Stimulated activated naive B cell treated with anti-CD40 and anti-IgM and Interleukin-4, amounts not matched to agents 10 μg/mL and 1 μg/mL and 100 μg/mL, for 72 hours (primary cell): ENCODE measurements at regions not wholly inside any gene's neighbourhood (a gene's known extent, or its start where the extent isn't known, plus 50 kb on each side); places are given as distances from the start of the nearest gene placed in this dataset.

ENCODE experiments used
- ATAC-seq, 2 donors: fragments of 150-1000 bp; cut with Tn5 transposase; replicated peaks; 2 replicates each; pipeline ENCODE4 v1.10.0; 2021; ENCODE audit warnings: moderate library complexity in 1 of 2
- DNase-seq: peaks from one replicate; pipeline ENCODE4 v3.0.0; 2021
- H3K27ac Mint-ChIP-seq: one replicate; pipeline ENCODE4 v1.8.0; 2022; ENCODE audit warnings: mild to moderate bottlenecking, mixed read lengths
- H3K27me3 Mint-ChIP-seq, 2 donors: one replicate each; pipeline ENCODE4 v1.8.0; 2022; ENCODE audit warnings: mixed read lengths in 2 of 2
- H3K36me3 Mint-ChIP-seq, 2 donors: one replicate each; pipeline ENCODE4 v1.8.0; 2022; ENCODE audit warnings: mixed read lengths in 2 of 2, mild to moderate bottlenecking in 1 of 2
- H3K4me1 Mint-ChIP-seq, 2 donors: one replicate each; pipeline ENCODE4 v1.8.0; 2022; ENCODE audit warnings: mixed read lengths in 2 of 2, mild to moderate bottlenecking in 1 of 2
- H3K4me3 Mint-ChIP-seq, 2 donors: one replicate each; pipeline ENCODE4 v1.8.0; 2022; ENCODE audit warnings: mild to moderate bottlenecking in 2 of 2, mixed read lengths in 2 of 2, moderate library complexity in 1 of 2
- H3K9me3 Mint-ChIP-seq, 2 donors: one replicate each; pipeline ENCODE4 v1.8.0; 2022; ENCODE audit warnings: mixed read lengths in 2 of 2, mild to moderate bottlenecking in 1 of 2

- no peaks in the 10 kb centered on the region for H3K36me3 Mint-ChIP-seq
- DNase-seq (no peak), ATAC-seq (no peak)
- no peak overlapping the region for H3K27ac Mint-ChIP-seq
- H3K4me1 Mint-ChIP-seq: no peaks in the 10 kb centered on the region
- no peak overlapping the region for H3K4me3 Mint-ChIP-seq
- H3K27me3 Mint-ChIP-seq: no peaks in the 10 kb centered on the region
- no peaks in the 10 kb centered on the region for H3K9me3 Mint-ChIP-seq
Measured at GRCh38 chr7:101699399-101699798, 70.3 kb upstream of the MYL10 start.

DNA sequence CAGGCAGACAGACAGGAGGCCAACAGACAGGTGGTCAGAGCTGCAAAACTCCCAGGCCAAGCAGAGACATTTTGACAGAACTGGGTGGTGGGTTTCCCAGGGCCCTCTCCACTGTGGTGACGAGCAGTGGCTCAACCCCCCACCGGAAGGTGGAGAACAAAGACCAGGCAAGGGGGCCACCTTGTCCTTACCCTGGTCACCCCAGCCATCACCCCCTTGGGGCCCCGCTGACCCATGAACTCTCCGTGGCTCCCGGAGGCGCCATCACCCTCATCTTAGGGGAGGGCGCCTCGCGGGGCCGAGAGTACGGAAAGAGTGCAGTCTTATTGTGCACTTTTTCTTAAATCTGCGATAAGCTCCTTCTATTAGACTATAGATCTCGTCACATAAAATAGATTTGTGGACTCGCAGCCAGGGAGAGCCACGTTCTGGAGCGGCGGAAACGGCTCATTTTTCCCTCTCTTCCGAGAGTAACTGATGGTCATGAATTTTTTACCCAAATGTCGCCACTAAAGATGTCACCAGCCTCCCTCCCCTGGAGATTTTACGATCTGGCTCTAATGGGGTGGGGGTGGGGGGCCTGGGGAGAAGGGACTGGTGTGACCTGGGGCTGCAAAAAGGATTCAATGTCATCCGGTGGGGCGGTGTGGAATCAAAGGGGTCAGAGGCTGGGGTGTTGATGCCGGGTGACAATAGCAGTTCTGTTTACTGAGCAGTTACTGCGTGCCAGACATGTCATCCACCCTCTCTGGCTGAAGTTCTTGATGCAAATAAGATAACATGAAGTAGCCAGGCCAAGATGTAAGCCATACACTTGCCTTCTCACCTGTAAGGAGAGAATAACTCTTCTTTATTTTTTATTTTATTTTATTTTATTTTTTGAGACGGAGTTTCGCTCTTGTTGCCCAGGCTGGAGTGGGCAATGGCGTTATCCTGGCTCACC lies 71.1 kb upstream of the MYL10 start:
- no peaks in the 10 kb centered on the region for H3K36me3 Mint-ChIP-seq
- H3K9me3 Mint-ChIP-seq: no peaks in the 10 kb centered on the region
- no peak for DNase-seq
- no peaks in the 10 kb centered on the region for H3K27me3 Mint-ChIP-seq
- H3K4me1 Mint-ChIP-seq: no peaks in the 10 kb centered on the region
- ATAC-seq: no peak
- no peak overlapping the region for H3K4me3 Mint-ChIP-seq
- H3K27ac Mint-ChIP-seq: no peak overlapping the region

DNA sequence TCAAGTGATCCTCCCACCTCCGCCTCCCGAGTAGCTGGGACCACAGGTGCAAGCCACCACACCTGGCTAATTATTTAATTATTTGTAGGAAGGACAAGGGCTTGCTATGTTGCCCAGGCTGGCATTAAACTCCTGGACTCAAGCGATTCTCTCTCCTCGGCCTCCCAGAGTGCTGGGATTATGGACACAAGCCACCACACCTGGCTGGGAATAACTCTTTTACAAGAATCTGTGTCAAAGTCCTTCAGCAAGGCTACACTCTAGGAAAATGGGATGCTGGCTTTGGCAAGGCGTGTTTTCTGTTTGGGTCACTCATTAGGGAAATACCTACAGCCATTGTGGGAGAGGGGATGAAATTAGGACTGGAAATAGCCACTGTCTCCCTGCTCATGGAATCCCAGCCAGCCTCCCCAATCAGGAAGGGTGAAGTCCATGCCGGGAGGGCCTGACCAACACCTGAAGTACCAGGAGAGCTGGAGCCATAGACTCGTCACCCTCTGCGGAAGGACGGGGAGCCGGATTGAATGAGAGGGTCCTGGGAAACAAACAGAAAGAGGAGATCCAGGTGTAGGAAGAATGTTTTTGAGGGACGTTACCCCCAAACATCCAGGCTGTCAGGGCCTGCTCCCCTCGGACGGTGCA lies 72.2 kb upstream of the MYL10 start:
- Mint-ChIP-seq H3K36me3 (no peaks in the 10 kb centered on the region), H3K27ac (no peak overlapping the region), H3K4me3 (no peak overlapping the region), H3K4me1 (no peaks in the 10 kb centered on the region), H3K27me3 (no peaks in the 10 kb centered on the region), H3K9me3 (no peaks in the 10 kb centered on the region)
- DNase-seq (no peak), ATAC-seq (no peak)

- no peak overlapping the region for H3K27ac Mint-ChIP-seq
Measured at GRCh38 chr7:101702362-101702850, 73.3 kb upstream of the MYL10 start.

GRCh38 chr7:101705331-101705730 lies 76.2 kb upstream of the MYL10 start:
- ATAC-seq: no peak
- no peaks in the 10 kb centered on the region for H3K36me3 Mint-ChIP-seq
- DNase-seq: no peak
- no peak overlapping the region for H3K4me3 Mint-ChIP-seq
- no peaks in the 10 kb centered on the region for H3K4me1 Mint-ChIP-seq
- H3K27ac Mint-ChIP-seq: no peak overlapping the region
- H3K27me3 Mint-ChIP-seq: peaks cover 0 to 4% of the 10 kb centered on the region in 2 donors
- no peaks in the 10 kb centered on the region for H3K9me3 Mint-ChIP-seq

More at GRCh38 chr7:101702362-101702850, 73.3 kb upstream of the MYL10 start:
- Mint-ChIP-seq H3K36me3 (no peaks in the 10 kb centered on the region), H3K4me3 (no peak overlapping the region), H3K9me3 (no peaks in the 10 kb centered on the region), H3K4me1 (no peaks in the 10 kb centered on the region), H3K27me3 (peaks cover 0 to 3% of the 10 kb centered on the region in 2 donors)
- ATAC-seq (no peak), DNase-seq (no peak)

- DNase-seq (no peak), ATAC-seq (no peak)
- H3K36me3 Mint-ChIP-seq: no peaks in the 10 kb centered on the region
- H3K4me1 Mint-ChIP-seq: no peaks in the 10 kb centered on the region
- H3K9me3 Mint-ChIP-seq: no peaks in the 10 kb centered on the region
- no peak overlapping the region for H3K4me3 Mint-ChIP-seq
- no peak overlapping the region for H3K27ac Mint-ChIP-seq
- H3K27me3 Mint-ChIP-seq: peaks cover 0 to 4% of the 10 kb centered on the region in 2 donors
Measured at GRCh38 chr7:101707587-101707986, 78.5 kb upstream of the MYL10 start.

GRCh38 chr7:101708223-101708622 lies 79.1 kb upstream of the MYL10 start:
- Mint-ChIP-seq H3K4me3 (no peak overlapping the region), H3K36me3 (no peaks in the 10 kb centered on the region), H3K27ac (no peak overlapping the region), H3K9me3 (no peaks in the 10 kb centered on the region), H3K4me1 (no peaks in the 10 kb centered on the region), H3K27me3 (peaks cover 0 to 4% of the 10 kb centered on the region in 2 donors)
- DNase-seq (no peak), ATAC-seq (no peak)

GRCh38 chr7:101712652-101713051 lies 83.6 kb upstream of the MYL10 start:
- Mint-ChIP-seq H3K27me3 (no peaks in the 10 kb centered on the region), H3K4me1 (peaks cover 0 to 4% of the 10 kb centered on the region in 2 donors), H3K9me3 (no peaks in the 10 kb centered on the region), H3K27ac (no peak overlapping the region), H3K4me3 (no peak overlapping the region), H3K36me3 (no peaks in the 10 kb centered on the region)
- ATAC-seq (no peak), DNase-seq (no peak)

DNA sequence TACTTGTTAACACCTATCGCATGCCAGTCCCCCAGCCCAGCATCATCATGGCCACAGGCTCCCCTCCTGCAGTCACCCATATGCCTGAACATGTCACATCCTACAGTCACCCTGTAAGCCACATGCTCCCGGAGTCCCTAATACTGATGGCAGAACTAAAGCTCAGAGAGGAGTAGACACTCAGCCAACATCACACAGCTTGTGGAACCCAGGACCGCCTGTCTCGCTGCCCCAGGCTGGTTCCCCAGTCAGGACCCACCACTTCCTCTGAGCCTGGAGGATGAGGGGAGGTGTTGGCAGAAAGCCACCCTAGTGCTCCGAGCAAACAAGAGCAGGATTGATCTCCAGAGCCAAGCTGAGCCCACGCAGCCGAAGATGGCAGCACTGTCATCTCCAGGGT lies 85.0 kb upstream of the MYL10 start:
- Mint-ChIP-seq H3K9me3 (no peaks in the 10 kb centered on the region), H3K36me3 (no peaks in the 10 kb centered on the region), H3K4me1 (peaks cover 0 to 4% of the 10 kb centered on the region in 2 donors), H3K4me3 (no peak overlapping the region), H3K27me3 (peaks cover 0 to 8% of the 10 kb centered on the region in 2 donors), H3K27ac (no peak overlapping the region)
- DNase-seq (no peak), ATAC-seq (no peak)

GRCh38 chr7:101717628-101718357 lies 88.7 kb upstream of the MYL10 start:
- DNase-seq (no peak), ATAC-seq (no peak)
- Mint-ChIP-seq H3K4me3 (no peak overlapping the region), H3K4me1 (peaks cover 0 to 4% of the 10 kb centered on the region in 2 donors), H3K27me3 (peaks cover 4 to 10% of the 10 kb centered on the region in 2 donors), H3K36me3 (no peaks in the 10 kb centered on the region), H3K9me3 (no peaks in the 10 kb centered on the region), H3K27ac (no peak overlapping the region)

- no peak overlapping the region for H3K27ac Mint-ChIP-seq
- peaks cover 0 to 4% of the 10 kb centered on the region in 2 donors for H3K9me3 Mint-ChIP-seq
- no peak for ATAC-seq
- peaks cover 0 to 4% of the 10 kb centered on the region in 2 donors for H3K4me1 Mint-ChIP-seq
- peaks cover 4 to 10% of the 10 kb centered on the region in 2 donors for H3K27me3 Mint-ChIP-seq
- H3K4me3 Mint-ChIP-seq: no peak overlapping the region
- DNase-seq: no peak
- peaks cover 0 to 3% of the 10 kb centered on the region in 2 donors for H3K36me3 Mint-ChIP-seq
Measured at GRCh38 chr7:101718363-101719122, 89.4 kb upstream of the MYL10 start.

DNA sequence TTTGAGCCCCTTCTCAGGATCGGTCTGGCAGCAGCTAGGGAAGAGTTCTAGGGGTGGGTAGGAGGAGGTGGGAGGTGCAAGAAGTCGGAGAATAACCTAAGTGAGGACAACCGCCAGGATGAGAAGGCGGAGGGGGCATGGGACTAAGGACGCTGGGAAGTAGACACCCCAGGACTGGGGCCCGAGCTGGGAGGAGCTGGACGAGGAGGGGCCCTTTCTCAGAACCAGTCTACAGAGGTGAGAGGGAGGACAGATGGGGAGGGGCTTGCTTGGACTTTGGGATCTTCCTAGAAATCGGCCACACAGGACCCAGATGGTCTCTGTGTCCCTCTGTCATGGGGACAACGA lies 90.0 kb upstream of the MYL10 start:
- no peak overlapping the region for H3K4me3 Mint-ChIP-seq
- H3K36me3 Mint-ChIP-seq: peaks cover 0 to 3% of the 10 kb centered on the region in 2 donors
- ATAC-seq: no peak
- H3K27me3 Mint-ChIP-seq: peaks cover 4 to 10% of the 10 kb centered on the region in 2 donors
- H3K27ac Mint-ChIP-seq: no peak overlapping the region
- H3K4me1 Mint-ChIP-seq: peaks cover 0 to 4% of the 10 kb centered on the region in 2 donors
- no peak for DNase-seq
- peaks cover 3 to 8% of the 10 kb centered on the region in 2 donors for H3K9me3 Mint-ChIP-seq

- no peak for ATAC-seq
- Mint-ChIP-seq H3K27ac (no peak overlapping the region), H3K9me3 (peaks cover 3 to 8% of the 10 kb centered on the region in 2 donors), H3K4me3 (no peak overlapping the region), H3K36me3 (peaks cover 0 to 3% of the 10 kb centered on the region in 2 donors), H3K27me3 (peaks cover 4 to 10% of the 10 kb centered on the region in 2 donors), H3K4me1 (peaks cover 0 to 4% of the 10 kb centered on the region in 2 donors)
- no peak for DNase-seq
Measured at GRCh38 chr7:101720324-101720723, 91.2 kb upstream of the MYL10 start.

DNA sequence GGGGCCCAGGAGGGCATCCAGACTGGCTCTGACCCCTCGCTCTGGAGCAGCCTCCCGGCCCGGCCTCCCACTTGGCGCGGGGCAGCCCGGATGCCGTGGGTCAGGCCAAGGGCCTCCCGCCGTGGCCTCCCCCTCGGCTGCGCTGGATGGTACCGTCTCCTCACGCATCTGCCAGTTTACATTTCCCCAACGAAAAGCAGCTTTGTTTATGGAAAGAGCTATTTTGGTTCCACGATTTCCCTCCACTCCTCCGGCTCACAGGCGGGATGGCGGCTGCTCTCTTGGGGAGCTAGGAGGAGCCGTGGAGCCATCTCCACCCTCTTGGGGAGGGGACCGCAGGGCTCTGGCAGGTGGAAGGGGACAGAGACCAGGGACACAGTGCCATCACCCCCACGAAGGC lies 93.2 kb upstream of the MYL10 start:
- Mint-ChIP-seq H3K9me3 (peaks cover 3 to 8% of the 10 kb centered on the region in 2 donors), H3K4me1 (peaks cover 0 to 4% of the 10 kb centered on the region in 2 donors), H3K27ac (no peak overlapping the region), H3K4me3 (no peak overlapping the region), H3K27me3 (peaks cover 7 to 10% of the 10 kb centered on the region in 2 donors), H3K36me3 (peaks cover 0 to 3% of the 10 kb centered on the region in 2 donors)
- DNase-seq: no peak
- ATAC-seq: no peak
